Naive thymus-derived CD8-positive, alpha-beta T cell (primary cell): ENCODE measurements at regions not wholly inside any gene's neighbourhood (a gene's known extent, or its start where the extent isn't known, plus 50 kb on each side); places are given as distances from the start of the nearest gene placed in this dataset.

Experiments used
- ATAC-seq, 2 donors: fragments of 150-1000 bp; cut with Tn5 transposase in 1 of 2; sonication (Bioruptor Pico), chemical (Tn5 transposase) in 1 of 2; 1 replicate in 1 of 2; 2 replicates in 1 of 2; pipeline ENCODE4 v1.10.0; 2021; ENCODE audit warnings: mild to moderate bottlenecking in 2 of 2, moderate library complexity in 2 of 2
- POLR2A ChIA-PET: fragments of 350-600 bp; sonication (Branson Sonifier 250); formaldehyde crosslinking; loops from one replicate; lab custom pipeline; 2021; ENCODE audit warnings: antibody characterized with exemption; lab: Charles Lee
- DNase-seq, 10 donors: peaks; one replicate each; pipeline versions ENCODE4 v3.0.0 to v3.0.0-alpha.2; 2020 to 2022
- H3K27ac Mint-ChIP-seq, 10 donors: one replicate each; pipeline ENCODE4 v1.8.0; 2020 to 2022; ENCODE audit warnings: mild to moderate bottlenecking in 10 of 10, mixed read lengths in 10 of 10, moderate library complexity in 4 of 10, inconsistent platforms in 1 of 10
- H3K27me3 Mint-ChIP-seq, 5 donors: one replicate each; pipeline ENCODE4 v1.8.0; 2021 to 2022; ENCODE audit warnings: mixed read lengths in 5 of 5
- H3K36me3 Mint-ChIP-seq, 3 donors: one replicate each; pipeline ENCODE4 v1.8.0; 2020 to 2022; ENCODE audit warnings: mixed read lengths in 3 of 3, mild to moderate bottlenecking in 2 of 3, inconsistent platforms in 1 of 3
- H3K4me1 Mint-ChIP-seq, 4 donors: one replicate each; pipeline ENCODE4 v1.8.0; 2021 to 2022; ENCODE audit warnings: mixed read lengths in 4 of 4
- H3K4me3 Mint-ChIP-seq, 10 donors: one replicate each; pipeline ENCODE4 v1.8.0; 2020 to 2022; ENCODE audit warnings: mild to moderate bottlenecking in 10 of 10, mixed read lengths in 10 of 10, moderate library complexity in 6 of 10, inconsistent platforms in 1 of 10
- H3K9me3 Mint-ChIP-seq, 9 donors: one replicate each; pipeline ENCODE4 v1.8.0; 2020 to 2022; ENCODE audit warnings: mixed read lengths in 9 of 9, mild to moderate bottlenecking in 3 of 9, inconsistent platforms in 1 of 9, moderate library complexity in 1 of 9

GRCh38 chr14:97456462-97456861 is 659.3 kb downstream of the VRK1 start:
- Mint-ChIP-seq H3K4me3 (no peak overlapping the region), H3K27me3 (no peaks in the 10 kb centered on the region), H3K36me3 (peaks cover 3 to 8% (median 6%) of the 10 kb centered on the region in 3 donors), H3K4me1 (peaks cover 24 to 48% (median 35%) of the 10 kb centered on the region in 4 donors), H3K27ac (peak overlapping the region in 5 of 10 donors; percentile 93 to 99 (median 96)), H3K9me3 (peaks cover 0 to 4% (median 1%) of the 10 kb centered on the region in 9 donors)
- ATAC-seq (no peak), DNase-seq (no peak)
- POLR2A ChIA-PET, result interaction anchor here (3.2 kb wide), 1 partner anchor 12 kb away, joined by 13 read pairs; no protein-coding TSS in a partner anchor

DNA sequence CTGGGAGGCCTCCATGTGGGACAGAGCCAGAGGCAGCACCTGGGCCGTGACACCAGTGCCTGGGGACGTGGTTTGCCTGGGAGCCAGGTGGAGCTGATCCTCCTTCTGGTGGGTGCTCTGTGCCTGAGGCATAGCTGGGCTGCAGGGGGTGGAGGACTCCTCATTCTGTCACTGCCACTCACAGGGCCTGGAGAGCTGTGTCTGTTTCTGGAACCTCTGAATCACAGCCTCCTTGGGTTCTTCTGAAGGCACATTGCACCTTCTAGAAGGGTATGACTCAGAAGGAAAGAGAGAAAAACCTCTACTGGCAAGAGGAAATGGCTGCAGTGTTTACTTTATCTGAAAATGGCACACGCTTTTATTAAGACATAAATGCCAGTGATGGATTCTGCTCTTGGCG is 659.8 kb downstream of the VRK1 start:
- peaks cover 24 to 48% (median 37%) of the 10 kb centered on the region in 4 donors for H3K4me1 Mint-ChIP-seq
- DNase-seq, result peak in 2 of 10 donors; percentile 40 to 65
- peak overlapping the region in 9 of 10 donors; percentile 8 to 98 (median 65) for H3K4me3 Mint-ChIP-seq
- peak in 1 of 2 donors; percentile 18 for ATAC-seq
- peak overlapping the region in 9 of 10 donors; percentile 66 to 99 (median 96) for H3K27ac Mint-ChIP-seq
- no peaks in the 10 kb centered on the region for H3K27me3 Mint-ChIP-seq
- H3K36me3 Mint-ChIP-seq, result peaks cover 8 to 13% (median 11%) of the 10 kb centered on the region in 3 donors
- POLR2A ChIA-PET, result interaction anchor here (0.6 to 3.2 kb wide), 2 partner anchors 11 to 520 kb away, joined by 3 to 13 read pairs; no protein-coding TSS in a partner anchor
- peaks cover 0 to 9% (median 5%) of the 10 kb centered on the region in 9 donors for H3K9me3 Mint-ChIP-seq

DNA sequence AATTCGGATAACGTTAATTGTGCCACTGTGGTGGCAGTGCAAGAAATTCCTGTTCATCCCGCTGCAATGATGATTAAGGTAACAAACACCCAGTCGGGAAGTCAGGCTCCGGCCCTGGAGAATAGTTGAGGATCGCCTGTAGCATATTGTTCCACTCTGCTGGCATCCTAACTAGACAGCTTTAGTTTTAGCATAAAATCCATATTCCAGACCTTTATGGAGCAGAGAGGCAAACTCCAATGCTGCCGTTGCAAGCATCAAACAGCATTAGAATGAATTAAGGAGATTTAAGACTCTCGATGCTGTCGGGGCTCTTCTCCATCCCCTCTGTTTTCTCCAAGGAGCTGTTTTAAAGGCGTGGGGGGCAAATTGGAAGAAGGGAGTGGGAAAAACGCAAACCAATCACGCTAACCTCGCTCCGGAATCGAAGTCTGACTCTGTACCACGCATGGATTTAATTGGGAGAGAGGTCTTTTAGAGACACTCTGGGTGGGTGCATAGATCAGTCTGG is 660.4 kb downstream of the VRK1 start:
- H3K9me3 Mint-ChIP-seq, result peaks cover 0 to 15% (median 5%) of the 10 kb centered on the region in 9 donors
- H3K4me3 Mint-ChIP-seq, result peak overlapping the region; percentile 69 to 98 (median 90)
- H3K4me1 Mint-ChIP-seq, result peaks cover 24 to 48% (median 39%) of the 10 kb centered on the region in 4 donors
- H3K36me3 Mint-ChIP-seq, result peaks cover 15 to 20% (median 17%) of the 10 kb centered on the region in 3 donors
- H3K27me3 Mint-ChIP-seq, result no peaks in the 10 kb centered on the region
- ATAC-seq (no peak), DNase-seq (no peak)
- peak overlapping the region; percentile 93 to 99 (median 97) for H3K27ac Mint-ChIP-seq
- POLR2A ChIA-PET, result interaction anchor here (0.6 to 3.2 kb wide), 7 partner anchors 11 to 679 kb away, joined by 3 to 13 read pairs (median 3); no protein-coding TSS in a partner anchor

DNA sequence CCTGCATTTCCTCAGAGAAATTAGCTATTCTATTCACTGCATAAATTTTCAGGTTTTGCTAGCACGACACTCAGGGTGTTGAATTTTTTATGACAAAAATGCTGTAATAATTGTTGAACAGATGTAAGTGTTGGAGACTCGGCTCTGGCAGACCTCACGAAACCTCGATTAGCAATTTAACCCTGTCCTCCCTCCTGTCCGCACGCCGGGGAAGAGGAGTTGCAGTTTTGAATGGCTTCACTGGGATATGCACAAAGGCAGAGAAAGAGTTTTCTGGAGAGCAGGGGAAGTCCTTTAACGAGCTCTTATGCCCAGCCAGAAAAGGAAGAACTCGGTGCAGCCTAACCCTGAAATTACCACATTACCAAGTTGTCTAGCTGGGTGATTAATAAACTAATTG is 661.1 kb downstream of the VRK1 start:
- Mint-ChIP-seq H3K4me1 (peaks cover 24 to 50% (median 44%) of the 10 kb centered on the region in 4 donors), H3K36me3 (peaks cover 21 to 26% (median 23%) of the 10 kb centered on the region in 3 donors), H3K27ac (peak overlapping the region; percentile 93 to 99 (median 97)), H3K9me3 (peaks cover 0 to 19% (median 7%) of the 10 kb centered on the region in 9 donors), H3K27me3 (no peaks in the 10 kb centered on the region), H3K4me3 (peak overlapping the region; percentile 87 to 98 (median 91))
- ATAC-seq (no peak), DNase-seq (no peak)
- POLR2A ChIA-PET, result interaction anchor here (0.5 to 3.2 kb wide), 7 partner anchors 10 to 678 kb away, joined by 3 to 13 read pairs (median 3); no protein-coding TSS in a partner anchor

- POLR2A ChIA-PET, result interaction anchor here (0.5 to 3.2 kb wide), 7 partner anchors 9 to 677 kb away, joined by 3 to 13 read pairs (median 3); no protein-coding TSS in a partner anchor
- peaks cover 21 to 33% (median 29%) of the 10 kb centered on the region in 3 donors for H3K36me3 Mint-ChIP-seq
- peak; percentile 53 to 88 (median 78) for DNase-seq
- peaks cover 25 to 50% (median 48%) of the 10 kb centered on the region in 4 donors for H3K4me1 Mint-ChIP-seq
- peaks cover 0 to 19% (median 7%) of the 10 kb centered on the region in 9 donors for H3K9me3 Mint-ChIP-seq
- H3K27ac Mint-ChIP-seq, result peak overlapping the region; percentile 93 to 99 (median 97)
- H3K4me3 Mint-ChIP-seq, result peak overlapping the region; percentile 87 to 98 (median 91)
- peak; percentile 88 to 89 for ATAC-seq
- H3K27me3 Mint-ChIP-seq, result no peaks in the 10 kb centered on the region
Measured at GRCh38 chr14:97458661-97459579, 661.7 kb downstream of the VRK1 start.

DNA sequence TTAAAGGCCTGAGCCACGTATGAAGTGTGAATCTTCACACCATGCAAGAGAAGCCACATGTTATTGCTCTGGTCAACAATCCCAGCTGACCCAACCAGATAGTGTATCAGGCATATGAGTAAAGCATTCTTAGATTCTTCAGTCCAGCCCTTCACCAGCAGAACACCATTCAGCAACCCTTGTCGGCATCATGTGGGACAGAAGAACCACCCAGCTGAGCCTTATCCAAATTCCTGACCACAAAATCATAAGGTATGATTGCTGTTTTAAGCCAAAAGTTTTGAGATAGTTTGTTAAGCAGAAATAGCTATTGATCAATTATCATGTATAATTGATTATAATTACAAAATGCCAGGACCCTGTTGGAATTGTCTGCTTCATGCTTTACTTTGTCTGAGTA is 664.9 kb downstream of the VRK1 start:
- DNase-seq (no peak), ATAC-seq (no peak)
- Mint-ChIP-seq H3K36me3 (peaks cover 30 to 47% (median 47%) of the 10 kb centered on the region in 3 donors), H3K9me3 (peaks cover 0 to 19% (median 7%) of the 10 kb centered on the region in 9 donors), H3K27ac (peak overlapping the region in 1 of 10 donors; percentile 11), H3K27me3 (no peaks in the 10 kb centered on the region), H3K4me3 (no peak overlapping the region), H3K4me1 (peaks cover 35 to 57% (median 42%) of the 10 kb centered on the region in 4 donors)
- POLR2A ChIA-PET, result no interaction called here

- ATAC-seq (no peak), DNase-seq (no peak)
- POLR2A ChIA-PET, result interaction anchor here (3.0 kb wide), 1 partner anchor 11 kb away, joined by 13 read pairs; no protein-coding TSS in a partner anchor
- no peak overlapping the region for H3K4me3 Mint-ChIP-seq
- H3K4me1 Mint-ChIP-seq, result peaks cover 7 to 28% (median 22%) of the 10 kb centered on the region in 4 donors
- H3K9me3 Mint-ChIP-seq, result peaks cover 0 to 13% (median 0%) of the 10 kb centered on the region in 9 donors
- peak overlapping the region in 2 of 10 donors; percentile 18 to 23 for H3K27ac Mint-ChIP-seq
- no peaks in the 10 kb centered on the region for H3K27me3 Mint-ChIP-seq
- H3K36me3 Mint-ChIP-seq, result peaks cover 9 to 60% (median 46%) of the 10 kb centered on the region in 3 donors
Measured at GRCh38 chr14:97468220-97468619, 671.0 kb downstream of the VRK1 start.

GRCh38 chr14:97477353-97477752 is 680.2 kb downstream of the VRK1 start:
- H3K9me3 Mint-ChIP-seq, result peaks cover 0 to 3% (median 0%) of the 10 kb centered on the region in 9 donors
- no peak for ATAC-seq
- peaks cover 7 to 14% (median 11%) of the 10 kb centered on the region in 4 donors for H3K4me1 Mint-ChIP-seq
- no peaks in the 10 kb centered on the region for H3K27me3 Mint-ChIP-seq
- DNase-seq, result no peak
- H3K36me3 Mint-ChIP-seq, result peaks cover 0 to 15% (median 9%) of the 10 kb centered on the region in 3 donors
- peak overlapping the region in 3 of 10 donors; percentile 4 to 26 (median 16) for H3K27ac Mint-ChIP-seq
- POLR2A ChIA-PET, result no interaction called here
- no peak overlapping the region for H3K4me3 Mint-ChIP-seq

- POLR2A ChIA-PET, result no interaction called here
- Mint-ChIP-seq H3K36me3 (no peaks in the 10 kb centered on the region), H3K9me3 (no peaks in the 10 kb centered on the region), H3K27ac (no peak overlapping the region), H3K27me3 (no peaks in the 10 kb centered on the region), H3K4me3 (no peak overlapping the region), H3K4me1 (peaks cover 0 to 10% (median 5%) of the 10 kb centered on the region in 4 donors)
- ATAC-seq (no peak), DNase-seq (no peak)
Measured at GRCh38 chr14:97485201-97485600, 688.0 kb downstream of the VRK1 start.

- H3K27ac Mint-ChIP-seq, result peak overlapping the region in 1 of 10 donors; percentile 79
- peaks cover 0 to 2% (median 0%) of the 10 kb centered on the region in 5 donors for H3K27me3 Mint-ChIP-seq
- no peak overlapping the region for H3K4me3 Mint-ChIP-seq
- DNase-seq (no peak), ATAC-seq (no peak)
- POLR2A ChIA-PET, result no interaction called here
- peaks cover 0 to 4% (median 0%) of the 10 kb centered on the region in 9 donors for H3K9me3 Mint-ChIP-seq
- H3K4me1 Mint-ChIP-seq, result peaks cover 0 to 13% (median 5%) of the 10 kb centered on the region in 4 donors
- peaks cover 0 to 5% (median 2%) of the 10 kb centered on the region in 3 donors for H3K36me3 Mint-ChIP-seq
Measured at GRCh38 chr14:97486601-97487120, 689.5 kb downstream of the VRK1 start.

DNA sequence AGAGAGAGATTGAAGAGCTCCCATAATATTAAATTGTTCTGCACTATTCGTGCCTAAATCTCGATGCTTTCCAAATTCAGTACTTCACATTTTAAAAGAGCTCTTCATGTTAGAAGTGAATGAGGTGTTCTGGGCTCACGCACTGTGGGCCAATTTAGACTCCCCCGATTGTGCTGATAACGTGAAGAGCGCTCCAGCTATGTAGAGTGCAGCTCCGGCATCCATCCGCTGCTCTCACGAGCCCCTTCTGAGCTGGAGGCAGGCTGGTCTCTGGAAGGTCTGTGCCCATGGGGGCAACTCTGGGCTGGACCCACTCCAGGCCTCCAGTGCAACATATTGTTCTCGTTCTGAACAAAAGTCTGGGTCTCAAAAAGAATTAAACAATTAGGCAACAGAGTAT is 692.6 kb downstream of the VRK1 start:
- no peak for DNase-seq
- peaks cover 3 to 21% (median 8%) of the 10 kb centered on the region in 9 donors for H3K9me3 Mint-ChIP-seq
- POLR2A ChIA-PET, result no interaction called here

More for the DNA sequence above, 692.6 kb downstream of the VRK1 start:
- Mint-ChIP-seq H3K4me3 (no peak overlapping the region), H3K4me1 (peaks cover 0 to 13% (median 5%) of the 10 kb centered on the region in 4 donors), H3K27me3 (peaks cover 0 to 2% (median 0%) of the 10 kb centered on the region in 5 donors), H3K36me3 (peaks cover 5 to 16% (median 16%) of the 10 kb centered on the region in 3 donors), H3K27ac (no peak overlapping the region)
- ATAC-seq, result no peak
